Psoas muscle (tissue), 7 donors: ENCODE measurements at regions not wholly inside any gene's neighbourhood (a gene's known extent, or its start where the extent isn't known, plus 50 kb on each side); places are given as distances from the start of the nearest gene placed in this dataset.

ENCODE experiments used
- ATAC-seq, 4 donors: fragments of 200-7000 bp; cut with Tn5 transposase; one replicate each; pipeline ENCODE4 v1.9.1; 2020; ENCODE audit warnings: moderate library complexity in 3 of 4, mild to moderate bottlenecking in 2 of 4
- DNase-seq, 2 donors: peaks; one replicate each; pipeline ENCODE4 v3.0.0-alpha.2; 2020
- H3K27ac ChIP-seq: fragments of 200-600 bp; one replicate; pipeline ENCODE4 v1.8.0; 2022
- H3K27me3 ChIP-seq, 3 donors: fragments of 200-600 bp in 1 of 3; one replicate each; pipeline versions ENCODE4 v1.6.1 to v1.8.0; 2013 to 2022; ENCODE audit warnings: low read length in 2 of 3, mild to moderate bottlenecking in 2 of 3, moderate library complexity in 1 of 3; ENCODE audit not compliant: insufficient read depth in 3 of 3
- H3K36me3 ChIP-seq, 2 donors: fragments of 200-600 bp in 1 of 2; one replicate each; pipeline versions ENCODE4 v1.6.1 to v1.8.0; 2013 to 2022; ENCODE audit warnings: low read depth in 1 of 2, mild to moderate bottlenecking in 1 of 2, moderate library complexity in 1 of 2; ENCODE audit not compliant: insufficient read depth in 1 of 2
- H3K4me1 ChIP-seq: fragments of 200-600 bp; one replicate; pipeline ENCODE4 v1.8.0; 2022
- H3K4me3 ChIP-seq: fragments of 200-600 bp; one replicate; pipeline ENCODE4 v1.8.0; 2022; ENCODE audit warnings: mild to moderate bottlenecking
- H3K9me3 ChIP-seq: fragments of 200-600 bp; one replicate; pipeline ENCODE4 v1.8.0; 2022
- WGBS, 3 donors: extraction: QIAGEN DNeasy Blood & Tissue Kit; methylation state at CpG; one replicate each; pipeline versions ENCODE4 v1.1.6 to v1.1.7; 2013; 5-methylcytosine and 5-hydroxymethylcytosine counted together
- intact Hi-C, 2 donors: fragments of 100-400 bp; cut with DNase I; formaldehyde crosslinking; loops; one replicate each; pipeline versions ENCODE4 v1.11.0 to v1.14.2; 2022
- TF ChIP-seq, protein P1 (sequence below): fragments of 200-600 bp; IDR thresholded peaks from one replicate; pipeline ENCODE4 v1.8.0; 2022; ENCODE audit warnings: antibody characterized with exemption
- donor health status: healthy with polysubstance abuse.
- donor health status: DM: no; HTN: no; CAD: no; lungs with moderate emphysema.
- donor health status: Bipolar disorder and iron deficiency.
- donor health status: healthy.
- donor health status: DM: yes; HTN: yes; CAD: no.
- donor health status: DM: no; HTN: no; CAD: no.
- donor health status: DM: yes; HTN: yes; CAD: no.

DNA sequence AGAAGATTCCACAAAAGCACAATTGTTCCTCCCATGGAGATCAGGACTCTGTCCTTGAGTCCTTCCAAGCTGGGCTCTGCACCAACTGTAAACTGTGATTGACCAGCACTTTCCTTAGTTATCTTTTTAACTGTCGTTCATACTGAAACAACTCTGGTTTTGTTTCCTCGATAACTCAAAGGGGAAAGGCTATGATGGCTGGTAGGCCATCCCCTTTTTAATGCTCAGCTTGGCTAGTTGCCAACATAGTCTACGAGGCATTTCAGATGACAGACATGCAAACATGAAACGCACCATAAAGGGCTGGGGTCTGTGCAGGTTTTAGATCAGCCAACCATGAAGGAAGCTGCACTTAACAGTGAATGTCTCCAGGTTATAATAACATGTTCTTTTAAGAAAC, 497.1 kb upstream of the ARID1B start:
- Histone ChIP-seq H3K27ac (no peak overlapping the region), H3K9me3 (peaks cover 5% of the 10 kb centered on the region), H3K4me3 (no peak overlapping the region), H3K36me3 (no peaks in the 10 kb centered on the region), H3K27me3 (no peaks in the 10 kb centered on the region), H3K4me1 (no peaks in the 10 kb centered on the region)
- DNase-seq (no peak), ATAC-seq (no peak)
- intact Hi-C loops, result no loop called here
- TF ChIP-seq, protein P1, sequence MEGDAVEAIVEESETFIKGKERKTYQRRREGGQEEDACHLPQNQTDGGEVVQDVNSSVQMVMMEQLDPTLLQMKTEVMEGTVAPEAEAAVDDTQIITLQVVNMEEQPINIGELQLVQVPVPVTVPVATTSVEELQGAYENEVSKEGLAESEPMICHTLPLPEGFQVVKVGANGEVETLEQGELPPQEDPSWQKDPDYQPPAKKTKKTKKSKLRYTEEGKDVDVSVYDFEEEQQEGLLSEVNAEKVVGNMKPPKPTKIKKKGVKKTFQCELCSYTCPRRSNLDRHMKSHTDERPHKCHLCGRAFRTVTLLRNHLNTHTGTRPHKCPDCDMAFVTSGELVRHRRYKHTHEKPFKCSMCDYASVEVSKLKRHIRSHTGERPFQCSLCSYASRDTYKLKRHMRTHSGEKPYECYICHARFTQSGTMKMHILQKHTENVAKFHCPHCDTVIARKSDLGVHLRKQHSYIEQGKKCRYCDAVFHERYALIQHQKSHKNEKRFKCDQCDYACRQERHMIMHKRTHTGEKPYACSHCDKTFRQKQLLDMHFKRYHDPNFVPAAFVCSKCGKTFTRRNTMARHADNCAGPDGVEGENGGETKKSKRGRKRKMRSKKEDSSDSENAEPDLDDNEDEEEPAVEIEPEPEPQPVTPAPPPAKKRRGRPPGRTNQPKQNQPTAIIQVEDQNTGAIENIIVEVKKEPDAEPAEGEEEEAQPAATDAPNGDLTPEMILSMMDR, result no peak
- WGBS, 3 donors, result 26 to 32% (median 30%) methylated on average over 4 of the region's 4 CpGs

DNA sequence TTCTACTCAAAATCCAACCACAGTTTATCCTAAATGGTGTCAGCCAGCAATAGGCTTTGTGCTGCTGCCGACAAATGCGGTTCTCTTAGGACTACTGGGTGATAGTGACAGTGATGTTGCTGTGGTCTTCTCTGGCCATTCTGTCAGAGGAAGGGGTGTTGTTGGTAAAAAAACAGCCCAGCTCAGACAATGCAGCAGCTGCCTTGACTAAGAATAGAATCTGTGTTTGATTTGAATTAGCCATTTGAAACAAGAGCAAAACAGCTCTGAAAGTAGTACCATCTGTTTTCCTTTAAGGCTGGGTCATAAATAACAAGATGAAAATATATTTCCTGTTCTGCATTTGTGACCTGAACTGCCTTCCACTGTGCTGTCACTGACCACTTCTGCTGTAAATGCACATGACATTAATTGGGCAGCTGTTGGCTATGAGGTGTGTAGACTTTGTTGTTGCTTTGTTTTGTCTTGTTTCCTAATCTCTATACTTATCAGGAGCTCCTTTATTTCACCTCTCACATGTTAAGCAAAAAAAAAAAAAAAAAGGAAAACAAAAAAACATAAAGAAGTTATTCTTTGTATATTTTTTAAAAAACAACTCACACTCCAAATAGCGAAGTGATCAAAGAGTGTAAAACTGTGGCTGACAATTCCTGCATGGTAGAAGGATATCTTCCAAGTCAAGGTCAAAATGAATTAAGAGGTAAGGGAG, 497.8 kb upstream of the ARID1B start:
- DNase-seq (no peak), ATAC-seq (no peak)
- no peaks in the 10 kb centered on the region for H3K27me3 ChIP-seq
- TF ChIP-seq, protein P1, result no peak
- H3K27ac ChIP-seq, result no peak overlapping the region
- H3K9me3 ChIP-seq, result peaks cover 5% of the 10 kb centered on the region
- no peak overlapping the region for H3K4me3 ChIP-seq
- intact Hi-C loops, result no loop called here
- 54% methylated on average over 3 of the region's 3 CpGs for WGBS, 3 donors
- H3K36me3 ChIP-seq, result no peaks in the 10 kb centered on the region
- H3K4me1 ChIP-seq, result no peaks in the 10 kb centered on the region

DNA sequence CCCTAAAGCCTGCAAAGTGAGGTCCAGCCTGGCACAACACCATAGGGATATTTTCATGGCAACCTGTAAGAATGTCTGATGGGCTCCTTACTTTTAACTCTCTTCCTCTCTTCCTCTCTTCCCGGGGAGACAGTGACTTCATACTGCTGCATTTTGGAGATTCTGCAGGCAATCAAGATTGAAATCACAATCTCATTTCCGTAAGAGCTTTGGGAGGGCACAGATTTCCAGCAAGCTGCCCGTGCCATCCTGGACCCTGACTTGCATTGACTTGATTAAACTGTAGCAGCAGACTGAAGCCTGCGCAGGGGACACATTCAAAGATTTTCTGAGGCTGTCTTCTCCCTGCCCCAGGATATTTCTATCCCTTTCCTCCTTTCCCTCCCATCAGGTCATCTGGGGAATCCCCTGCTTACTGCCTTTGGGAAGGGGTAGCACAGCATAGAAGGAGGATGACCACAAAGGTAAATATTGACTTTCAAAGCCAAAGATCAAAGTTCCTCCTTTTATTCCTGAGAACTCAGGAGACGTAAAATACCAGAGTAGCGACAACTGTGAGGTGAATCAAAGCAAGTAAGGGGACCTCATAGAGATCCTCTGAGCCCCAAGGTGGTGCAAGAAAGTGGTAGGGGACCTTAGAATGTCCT, 504.0 kb upstream of the ARID1B start:
- no peak for ATAC-seq
- no peak overlapping the region for H3K4me3 ChIP-seq

DNA sequence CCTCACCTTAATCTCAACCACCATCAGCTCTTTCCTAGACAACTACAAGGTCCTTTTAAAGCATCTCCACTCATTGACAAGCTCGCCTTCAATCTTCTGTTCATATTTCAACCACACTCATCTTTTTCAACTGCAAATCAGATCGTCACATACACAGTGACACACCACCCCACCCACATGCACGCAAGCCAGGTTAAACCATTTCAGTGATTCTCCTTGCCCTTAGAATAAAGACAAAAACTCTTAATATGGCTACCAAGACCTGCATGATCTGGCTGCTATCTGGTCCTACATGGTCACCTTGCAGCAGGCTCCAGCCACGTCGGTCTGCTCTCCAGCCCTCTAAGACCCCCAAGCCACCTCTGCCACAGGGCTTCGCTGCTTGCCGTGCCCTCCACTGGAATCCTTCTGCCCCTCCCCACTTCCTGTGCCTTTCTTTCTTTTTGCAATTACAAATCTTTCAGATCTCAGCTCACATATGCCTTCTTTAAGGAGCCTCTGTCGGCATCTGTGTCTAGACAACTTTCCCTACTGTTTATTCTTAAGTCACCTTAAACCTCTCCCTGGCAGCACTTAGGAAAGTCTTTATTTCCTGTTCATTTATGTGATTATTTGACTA, 507.3 kb upstream of the ARID1B start:
- no peaks in the 10 kb centered on the region for H3K9me3 ChIP-seq
- intact Hi-C loops, result no loop called here
- H3K27me3 ChIP-seq, result no peaks in the 10 kb centered on the region
- DNase-seq (no peak), ATAC-seq (no peak)
- H3K27ac ChIP-seq, result no peak overlapping the region
- no peaks in the 10 kb centered on the region for H3K36me3 ChIP-seq
- 69 to 86% (median 81%) methylated on average over 8 of the region's 8 CpGs for WGBS, 3 donors
- TF ChIP-seq, protein P1, result no peak
- no peak overlapping the region for H3K4me3 ChIP-seq
- H3K4me1 ChIP-seq, result no peaks in the 10 kb centered on the region

More for the DNA sequence above, 504.0 kb upstream of the ARID1B start:
- Histone ChIP-seq H3K36me3 (no peaks in the 10 kb centered on the region), H3K27ac (no peak overlapping the region), H3K9me3 (no peaks in the 10 kb centered on the region), H3K4me1 (no peaks in the 10 kb centered on the region), H3K27me3 (no peaks in the 10 kb centered on the region)
- TF ChIP-seq, protein P1, result no peak
- 82 to 90% (median 88%) methylated on average over 6 of the region's 6 CpGs for WGBS, 3 donors
- DNase-seq, result no peak
- intact Hi-C loops, result no loop called here
